HG03457 (cell line): ENCODE measurements at regions not wholly inside any gene's neighbourhood (a gene's known extent, or its start where the extent isn't known, plus 50 kb on each side); places are given as distances from the start of the nearest gene placed in this dataset.

Source experiments
- ATAC-seq: cut with Tn5 transposase; IDR thresholded peaks from one replicate; pipeline ENCODE4 v1.9.1; 2021; ENCODE audit warnings: moderate number of reproducible peaks; ENCODE audit not compliant: unreplicated experiment

DNA sequence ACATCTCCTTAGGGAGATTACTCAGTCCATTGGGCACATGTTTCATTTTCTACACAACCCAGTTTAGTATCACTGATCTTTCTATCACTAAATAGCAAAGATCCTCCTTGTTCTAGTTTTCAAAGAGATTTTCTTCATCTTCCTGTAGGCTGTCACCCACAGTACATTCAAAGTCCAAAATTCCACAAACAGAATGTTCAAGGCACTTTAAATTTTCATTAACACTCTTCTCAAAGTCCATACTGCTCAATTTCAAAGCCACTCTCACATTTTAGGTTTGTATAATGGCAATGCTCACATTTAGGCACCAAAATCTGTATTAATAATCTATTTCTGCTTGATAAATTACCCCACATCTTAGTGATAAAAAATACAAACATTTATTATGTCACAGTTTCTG lies 152.8 kb downstream of the FSIP2 start:
- ATAC-seq = no peak

- no peak for ATAC-seq
Measured at GRCh38 chr2:185891804-185892411, 153.3 kb downstream of the FSIP2 start.

DNA sequence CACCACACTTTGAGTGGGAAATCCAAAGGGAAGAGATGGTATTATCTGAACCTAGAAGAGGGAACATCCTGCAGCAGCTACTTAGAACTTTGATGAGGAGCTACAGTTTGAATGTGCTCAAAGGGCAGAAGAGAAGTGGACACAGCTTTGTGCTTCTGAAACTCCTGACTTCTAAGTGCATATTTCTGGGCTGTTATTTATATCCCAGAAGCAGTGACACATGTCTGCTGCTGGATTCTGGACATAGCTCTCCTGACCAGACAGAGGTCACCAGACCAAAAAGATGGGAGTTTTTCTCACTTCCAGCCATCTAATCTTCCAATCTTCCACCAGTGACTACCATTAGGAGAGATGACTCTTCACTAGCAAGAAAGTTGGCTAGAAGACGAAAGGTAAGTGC lies 153.9 kb downstream of the FSIP2 start:
- ATAC-seq = no peak

- ATAC-seq = no peak
Measured at GRCh38 chr2:185894223-185894622, 155.6 kb downstream of the FSIP2 start.

GRCh38 chr2:185895828-185896693 lies 157.5 kb downstream of the FSIP2 start:
- ATAC-seq = no peak

DNA sequence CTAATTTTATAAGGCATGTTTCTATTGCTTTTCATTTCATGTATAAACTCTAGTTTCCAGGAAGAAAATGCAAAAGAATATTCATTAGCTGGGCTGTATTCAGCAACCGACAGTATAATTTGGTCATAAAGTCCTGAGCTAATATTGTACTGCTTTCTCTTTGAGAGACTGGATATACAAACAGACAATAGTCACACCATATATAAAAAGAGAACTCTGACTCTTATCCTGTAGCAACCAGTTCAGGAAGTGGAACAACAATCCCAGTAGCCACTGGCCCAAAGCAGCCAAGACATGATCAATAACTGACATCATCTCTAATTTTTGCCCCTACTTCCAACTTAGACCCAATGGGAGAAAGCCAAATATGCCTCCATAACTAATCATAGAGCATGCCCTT lies 160.8 kb downstream of the FSIP2 start:
- ATAC-seq = no peak

DNA sequence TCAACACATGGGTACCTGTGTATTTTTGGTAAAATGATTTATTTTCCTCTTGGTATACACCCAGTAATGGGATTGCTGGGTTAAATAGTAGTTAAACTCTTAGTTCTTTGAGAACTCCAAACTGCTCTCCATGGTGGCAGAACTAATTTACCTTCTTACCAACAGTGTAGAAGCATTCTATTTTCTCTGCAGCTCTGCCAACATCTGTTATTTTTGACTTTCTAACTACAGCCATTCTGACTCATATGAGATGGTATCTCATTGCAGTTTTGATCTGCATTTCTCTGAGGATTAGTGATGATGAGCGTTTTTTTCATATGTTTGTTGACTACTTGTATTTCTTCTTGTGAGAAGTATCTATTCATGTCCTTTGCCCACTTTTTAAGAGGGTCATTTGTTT lies 180.6 kb downstream of the FSIP2 start:
- ATAC-seq = no peak

- ATAC-seq = no peak
Measured at GRCh38 chr2:185921048-185921756, 182.6 kb downstream of the FSIP2 start.

- no peak for ATAC-seq
Measured at GRCh38 chr2:185934232-185934631, 195.6 kb downstream of the FSIP2 start.

DNA sequence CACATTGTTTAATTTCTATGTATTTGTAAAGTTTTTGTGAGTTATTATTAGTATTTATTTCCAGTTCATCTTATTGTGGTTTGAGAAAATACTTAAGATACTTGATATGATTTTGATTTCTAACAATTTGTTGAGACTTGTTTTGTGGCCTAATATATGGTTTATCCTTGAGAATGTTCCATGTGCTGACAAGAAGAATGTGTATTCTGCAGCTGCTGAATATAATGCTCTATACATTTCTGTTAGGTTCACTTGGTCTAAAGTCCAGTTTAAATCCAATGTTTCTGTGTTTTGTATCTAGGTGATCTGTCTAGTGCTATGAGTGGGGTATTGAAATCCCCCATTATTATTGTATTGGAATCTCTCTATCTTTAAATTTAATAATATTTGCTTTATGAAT lies 201.3 kb downstream of the FSIP2 start:
- no peak for ATAC-seq

DNA sequence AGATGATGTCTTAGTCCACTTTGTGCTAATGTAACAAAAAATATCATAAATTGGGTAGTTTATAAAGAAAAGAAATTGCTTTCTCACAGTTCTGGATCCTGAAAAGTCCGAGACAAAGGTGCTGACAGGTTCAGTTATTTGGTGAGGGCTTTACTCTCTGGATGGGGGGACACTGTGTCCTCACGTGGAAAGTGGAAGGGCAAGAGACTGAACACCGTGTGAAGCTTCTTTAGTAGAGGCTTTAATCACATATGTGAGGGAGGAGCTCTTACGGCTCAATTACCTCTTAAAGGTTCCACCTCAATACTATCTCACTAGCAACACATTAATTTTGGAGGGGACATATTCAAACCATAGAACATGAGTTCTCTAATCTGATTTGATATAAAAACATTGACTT lies 204.3 kb downstream of the FSIP2 start:
- ATAC-seq = no peak

- no peak for ATAC-seq
Measured at GRCh38 chr2:185947722-185948121, 209.1 kb downstream of the FSIP2 start.

DNA sequence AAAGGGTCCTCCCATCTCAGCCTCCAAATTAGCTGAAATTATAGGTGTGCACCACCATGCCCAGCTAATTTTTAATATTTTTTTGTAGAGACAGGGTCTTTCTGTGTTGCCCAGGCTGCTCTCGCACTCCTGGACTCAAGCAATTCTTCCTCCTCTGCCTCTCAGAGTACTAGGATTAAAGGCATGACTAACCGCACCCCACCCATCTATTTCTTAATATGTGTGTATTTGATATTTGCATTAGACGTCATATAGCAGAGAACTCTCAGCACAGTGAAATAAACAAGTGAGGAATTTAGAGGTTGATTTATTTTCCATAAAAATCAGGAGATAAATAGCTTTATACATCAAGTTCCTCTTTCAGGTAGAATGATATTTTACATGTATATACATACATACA lies 213.5 kb downstream of the FSIP2 start:
- no peak for ATAC-seq

- no peak for ATAC-seq
Measured at GRCh38 chr2:185954389-185954788, 215.8 kb downstream of the FSIP2 start.

DNA sequence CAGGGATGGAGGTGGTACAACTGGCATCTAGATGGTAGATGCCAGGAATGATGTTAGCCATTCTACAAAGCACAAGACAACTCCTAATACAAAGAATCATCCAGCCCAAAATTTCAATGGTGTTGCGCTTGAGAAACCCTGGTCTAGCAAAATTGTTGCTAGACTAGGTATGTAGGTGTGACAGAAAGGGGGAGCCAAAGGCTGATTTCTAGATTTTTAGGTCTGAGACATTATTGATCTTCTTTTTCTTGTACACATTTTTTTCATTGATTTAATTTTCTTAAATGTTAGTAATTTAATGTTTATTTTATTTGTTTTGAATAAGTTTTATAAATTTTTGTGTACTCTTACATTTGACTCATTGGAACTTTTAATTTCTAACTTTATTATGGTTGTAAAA lies 216.4 kb downstream of the FSIP2 start:
- no peak for ATAC-seq

DNA sequence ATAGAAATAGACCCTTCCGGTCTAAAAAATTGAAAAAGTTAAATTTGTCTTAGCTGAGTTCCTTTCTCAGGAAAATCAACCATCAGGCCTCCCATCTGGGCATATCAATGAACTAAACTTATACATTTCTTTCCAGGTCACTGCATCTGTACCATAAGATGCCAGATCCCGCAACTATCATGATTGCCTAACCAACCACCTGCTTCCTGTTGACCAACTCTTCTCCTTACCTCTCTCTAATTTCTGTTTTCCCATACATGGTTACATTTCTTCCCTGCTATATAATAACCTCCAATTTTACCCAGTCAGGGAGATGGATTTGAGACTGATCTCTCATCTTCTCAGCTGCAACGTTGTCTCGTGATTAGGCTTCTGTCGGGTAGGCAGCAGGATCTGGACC lies 228.7 kb downstream of the FSIP2 start:
- no peak for ATAC-seq

DNA sequence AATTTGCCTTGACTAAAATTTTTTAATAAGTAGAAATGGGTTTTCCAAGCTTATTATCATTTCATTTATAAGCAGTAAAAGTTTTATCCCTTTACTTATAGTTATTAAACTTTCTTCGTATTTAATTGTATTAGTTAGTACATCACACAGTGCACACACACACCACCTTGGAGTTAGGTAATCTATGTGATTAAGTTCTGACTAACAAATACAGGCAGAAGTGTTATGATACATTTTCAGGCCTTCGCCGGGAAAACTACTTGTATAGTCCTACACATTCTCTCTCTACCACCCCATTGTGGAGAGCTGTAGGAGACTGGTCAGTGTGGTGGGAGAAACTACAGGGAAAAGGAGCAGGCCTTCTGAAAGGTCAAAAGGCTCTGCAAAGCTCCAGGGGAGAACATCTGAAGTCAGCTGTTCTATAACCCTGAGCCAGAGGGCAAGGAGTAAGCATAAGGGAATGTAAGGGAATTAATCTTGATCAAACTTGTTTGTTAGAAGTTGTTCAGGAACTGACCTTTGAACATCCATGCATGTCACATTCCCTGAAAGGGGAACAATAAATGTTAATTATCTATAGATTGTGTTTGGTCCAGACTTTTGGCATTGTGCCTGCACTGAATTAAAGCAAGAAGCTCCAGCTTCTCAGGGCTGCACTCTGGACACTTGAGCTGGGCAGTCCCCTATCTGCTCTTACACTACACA lies 231.7 kb downstream of the FSIP2 start:
- no peak for ATAC-seq

DNA sequence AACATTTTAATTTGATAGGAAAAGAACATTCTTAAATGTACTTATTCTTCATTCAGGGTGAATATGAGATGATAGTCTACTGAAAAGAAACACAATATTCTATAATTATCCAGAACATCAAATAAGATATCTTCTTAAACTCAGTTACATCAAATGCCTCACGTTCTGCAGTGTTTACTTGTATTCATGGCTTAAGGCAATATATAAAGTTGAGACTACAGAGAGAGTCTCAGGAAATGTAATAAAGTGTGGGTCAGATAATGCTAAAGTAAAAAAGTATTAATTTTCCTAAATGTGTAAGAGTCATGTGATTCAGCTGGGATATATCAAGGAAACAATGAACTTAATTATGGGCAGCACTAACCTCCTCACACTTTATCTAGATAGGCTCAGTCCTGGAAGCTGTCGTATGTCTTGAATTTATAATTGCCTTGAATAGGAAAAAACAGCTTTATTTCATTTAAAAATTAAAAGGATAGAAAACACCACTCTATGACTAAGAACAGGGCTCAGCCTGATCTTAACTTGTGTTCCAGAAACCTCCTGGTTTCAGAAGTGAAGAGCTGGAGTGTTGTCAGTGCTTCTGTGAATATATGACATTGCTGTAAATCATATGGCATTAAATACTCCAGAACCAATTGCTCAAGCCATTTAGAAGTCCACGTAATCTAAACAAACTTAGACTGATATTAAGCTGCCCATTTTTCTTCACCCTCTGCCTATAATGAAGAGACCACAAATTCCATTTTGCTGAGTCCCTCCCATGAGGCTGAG lies 240.2 kb downstream of the FSIP2 start:
- ATAC-seq = no peak

DNA sequence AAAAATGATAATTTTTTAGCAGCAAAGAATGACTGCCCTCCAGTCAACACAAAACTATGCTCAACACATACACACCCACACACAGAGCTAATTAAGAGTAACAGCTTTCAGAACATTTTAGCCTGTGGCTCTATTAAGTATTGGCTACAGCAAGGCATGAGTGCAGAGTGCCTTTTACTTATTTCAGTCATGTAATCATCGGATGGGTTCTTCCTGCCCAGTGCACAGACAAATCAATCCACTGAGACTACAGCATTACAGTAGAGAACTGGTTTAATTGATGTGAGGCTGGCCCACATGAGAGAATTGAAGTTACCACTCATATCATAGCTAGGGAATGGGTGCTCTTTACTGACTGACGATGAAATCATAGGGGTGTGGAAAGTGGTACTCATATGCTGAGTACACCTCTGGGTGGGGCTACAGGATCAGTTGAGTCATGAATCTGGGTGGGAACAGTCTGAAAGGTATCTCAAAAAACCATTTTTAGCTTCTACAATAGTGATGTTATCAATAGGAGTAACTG lies 241.0 kb downstream of the FSIP2 start:
- no peak for ATAC-seq

DNA sequence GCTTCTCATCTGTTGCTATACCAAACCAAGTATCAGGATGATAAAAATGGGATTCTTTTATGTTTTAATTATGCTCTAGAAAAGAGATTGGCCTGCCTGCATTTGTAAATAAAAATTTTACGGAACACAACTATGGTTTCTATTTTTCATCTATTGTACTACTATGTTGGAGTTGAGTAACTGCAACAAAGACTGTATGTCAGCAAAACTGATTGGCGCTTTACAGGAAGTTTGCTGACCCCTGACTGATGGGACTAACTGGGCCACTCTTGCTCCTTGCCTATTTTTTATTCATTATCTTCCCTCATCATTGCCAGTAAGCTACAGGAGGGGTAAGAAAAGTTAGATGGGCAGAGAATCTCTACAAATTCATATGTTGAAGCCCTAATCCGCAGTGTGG lies 242.3 kb downstream of the FSIP2 start:
- ATAC-seq = no peak
